IMR-90 (cell line): ENCODE measurements at regions not wholly inside any gene's neighbourhood (a gene's known extent, or its start where the extent isn't known, plus 50 kb on each side); places are given as distances from the start of the nearest gene placed in this dataset.

Source experiments
- ATAC-seq: fragments of 200-7000 bp; cut with Tn5 transposase; 2 replicates; pipeline ENCODE4 v1.9.1; 2020; ENCODE audit warnings: low read depth, mild to moderate bottlenecking, moderate library complexity
- BruUV-seq: library from RNA; stranded (reverse); fragments of 400-500 nt; replicated peaks from 2 replicates; lab custom pipeline; 2021; lab: Mats Ljungman, UMichigan
- CTCF ChIA-PET: fragments of 300-600 bp; formaldehyde crosslinking; extraction: SDS; loops from one replicate; lab custom pipeline; 2021; ENCODE audit warnings: antibody characterized with exemption; lab: Yijun Ruan, JAX
- POLR2A ChIA-PET: fragments of 300-600 bp; sonication (Branson Sonifier 250); formaldehyde crosslinking; loops from one replicate; lab custom pipeline; 2022; ENCODE audit warnings: antibody characterized with exemption; ENCODE audit not compliant: unreplicated experiment; lab: Charles Lee
- DNase-seq: peaks from one replicate; pipeline ENCODE4 v3.0.0; 2013
- H2AFZ ChIP-seq: replicated peaks from 2 replicates; pipeline ENCODE3; 2013; ENCODE audit warnings: low read length, mild to moderate bottlenecking; ENCODE audit not compliant: poor library complexity
- H2AK5ac ChIP-seq: 2 replicates; pipeline ENCODE4 v1.6.1; 2013; ENCODE audit warnings: low read depth, low read length, inconsistent platforms
- H2AK9ac ChIP-seq: replicated peaks from 2 replicates; pipeline ENCODE3; 2013; ENCODE audit warnings: mild to moderate bottlenecking, low read depth, low read length, moderate library complexity; ENCODE audit not compliant: poor library complexity
- H2BK120ac ChIP-seq: 2 replicates; pipeline ENCODE4 v1.6.1; 2013; ENCODE audit warnings: low read depth, low read length, inconsistent platforms
- H2BK15ac ChIP-seq: 3 replicates; pipeline ENCODE4 v1.6.1; 2013; ENCODE audit warnings: low read depth, low read length, inconsistent platforms
- H2BK20ac ChIP-seq: 2 replicates; pipeline ENCODE4 v1.6.1; 2013; ENCODE audit warnings: low read depth, mild to moderate bottlenecking, inconsistent platforms, low read length, moderate library complexity
- H2BK5ac ChIP-seq: 2 replicates; pipeline ENCODE4 v1.6.1; 2013; ENCODE audit warnings: mild to moderate bottlenecking, low read depth, low read length, inconsistent platforms; ENCODE audit not compliant: poor library complexity, severe bottlenecking
- H3K14ac ChIP-seq: replicated peaks from 2 replicates; pipeline ENCODE4 v1.6.1; 2013; ENCODE audit warnings: low read depth, low read length, inconsistent platforms
- H3K18ac ChIP-seq: 2 replicates; pipeline ENCODE4 v1.6.1; 2013; ENCODE audit warnings: low read depth, low read length, control low read depth
- H3K23ac ChIP-seq: 2 replicates; pipeline ENCODE4 v1.6.1; 2013; ENCODE audit warnings: low read depth, low read length, inconsistent platforms
- H3K27ac ChIP-seq: 2 replicates; pipeline ENCODE4 v1.5.1; 2013; ENCODE audit warnings: mild to moderate bottlenecking, control low read depth, low read length; ENCODE audit not compliant: insufficient read depth
- H3K27me3 ChIP-seq: 2 replicates; pipeline ENCODE4 v1.6.1; 2013; ENCODE audit warnings: low read length; ENCODE audit not compliant: control insufficient read depth, insufficient read depth
- H3K36me3 ChIP-seq: 2 replicates; pipeline ENCODE4 v1.6.1; 2013; ENCODE audit warnings: low read length, mixed read lengths; ENCODE audit not compliant: control insufficient read depth, insufficient read depth
- H3K4ac ChIP-seq: 2 replicates; pipeline ENCODE4 v1.6.1; 2013; ENCODE audit warnings: low read depth, low read length, inconsistent platforms
- H3K4me1 ChIP-seq: 2 replicates; pipeline ENCODE4 v1.6.1; 2013; ENCODE audit warnings: low read length, mixed read lengths; ENCODE audit not compliant: control insufficient read depth, insufficient read depth
- H3K4me2 ChIP-seq: 2 replicates; pipeline ENCODE4 v1.6.1; 2013; ENCODE audit warnings: low read depth, mild to moderate bottlenecking, control low read depth, low read length, moderate library complexity
- H3K4me3 ChIP-seq: 2 replicates; pipeline ENCODE4 v1.5.1; 2013; ENCODE audit warnings: low read depth, mild to moderate bottlenecking, control low read depth, low read length, moderate library complexity; ENCODE audit not compliant: insufficient read depth
- H3K56ac ChIP-seq: 2 replicates; pipeline ENCODE4 v1.6.1; 2013; ENCODE audit warnings: low read length, inconsistent platforms; ENCODE audit not compliant: insufficient read depth; ENCODE audit errors: extremely low read depth
- H3K79me1 ChIP-seq, 2 experiments: 2 replicates each; pipeline ENCODE4 v1.6.1; 2013; ENCODE audit warnings: low read length in 2 of 2, inconsistent platforms in 1 of 2, low read depth in 1 of 2
- H3K9ac ChIP-seq: 2 replicates; pipeline ENCODE4 v1.6.1; 2013; ENCODE audit warnings: low read depth, low read length, control low read depth
- H3K9me1 ChIP-seq: 2 replicates; pipeline ENCODE4 v1.6.1; 2013; ENCODE audit warnings: low read length, inconsistent platforms; ENCODE audit not compliant: insufficient read depth
- H3K9me3 ChIP-seq: 2 replicates; pipeline ENCODE4 v1.6.1; 2013; ENCODE audit warnings: low read length; ENCODE audit not compliant: control insufficient read depth, insufficient read depth
- H4K20me1 ChIP-seq: 2 replicates; pipeline ENCODE4 v1.6.1; 2013; ENCODE audit warnings: low read length, inconsistent platforms; ENCODE audit not compliant: insufficient read depth
- H4K5ac ChIP-seq: 2 replicates; pipeline ENCODE4 v1.6.1; 2013; ENCODE audit warnings: mild to moderate bottlenecking, low read depth, low read length, control low read depth
- H4K8ac ChIP-seq, 2 experiments: 2 replicates each; pipeline ENCODE4 v1.6.1; 2013; ENCODE audit warnings: low read depth in 2 of 2, low read length in 2 of 2, control low read depth in 1 of 2, inconsistent platforms in 1 of 2
- H4K91ac ChIP-seq: 2 replicates; pipeline ENCODE4 v1.6.1; 2013; ENCODE audit warnings: low read depth, low read length, inconsistent platforms; ENCODE audit not compliant: insufficient read depth
- BHLHE40 ChIP-seq: fragments of 150-350 bp; IDR thresholded peaks from 2 replicates; pipeline ENCODE4 v1.6.1; 2016; ENCODE audit warnings: mild to moderate bottlenecking, low read depth, low read length
- CEBPB ChIP-seq: IDR thresholded peaks from 2 replicates; pipeline ENCODE4 v1.6.1; 2012; ENCODE audit warnings: low read depth, low read length, improper control_type of control experiment
- FOS ChIP-seq: fragments of 150-350 bp; IDR thresholded peaks from 2 replicates; pipeline ENCODE4 v1.6.1; 2016; ENCODE audit warnings: low read depth, low read length
- MAFK ChIP-seq: IDR thresholded peaks from 2 replicates; pipeline ENCODE4 v1.6.1; 2012; ENCODE audit warnings: low read depth, low read length, improper control_type of control experiment
- MXI1 ChIP-seq: IDR thresholded peaks from 2 replicates; pipeline ENCODE4 v1.6.1; 2012; ENCODE audit warnings: low read depth, mild to moderate bottlenecking, low read length, moderate library complexity, borderline replicate concordance
- NFE2L2 ChIP-seq: fragments of 150-350 bp; IDR thresholded peaks from 2 replicates; pipeline ENCODE4 v1.6.1; 2016; ENCODE audit warnings: low read depth, mild to moderate bottlenecking, low read length
- POLR2A ChIP-seq: IDR thresholded peaks from 2 replicates; pipeline ENCODE4 v1.6.1; 2012; ENCODE audit warnings: mild to moderate bottlenecking, low read depth, low read length
- RAD21 ChIP-seq: IDR thresholded peaks from 2 replicates; pipeline ENCODE4 v1.6.1; 2012; ENCODE audit warnings: low read length, improper control_type of control experiment
- RFX5 ChIP-seq: IDR thresholded peaks from 2 replicates; pipeline ENCODE4 v1.8.0; 2012; ENCODE audit warnings: low read depth, mild to moderate bottlenecking, low read length, moderate library complexity
- USF2 ChIP-seq: fragments of 150-350 bp; IDR thresholded peaks from 2 replicates; pipeline ENCODE4 v1.6.1; 2017; ENCODE audit warnings: mild to moderate bottlenecking, antibody characterized with exemption, low read length, low read depth
- WGBS, 2 experiments: methylation state at CpG; one replicate each; pipeline versions ENCODE4 v1.1.5 to v1.1.7; 2013; ENCODE audit warnings: missing lambda C conversion rate in 2 of 2; ENCODE audit not compliant: insufficient read length in 1 of 2; ENCODE audit errors: extremely low coverage in 2 of 2; 5-methylcytosine and 5-hydroxymethylcytosine counted together
- dilution Hi-C: fragments of 300-500 bp; cut with HindIII; formaldehyde crosslinking; loops from one replicate; pipeline ENCODE4 v1.14.3; 2018; ENCODE audit warnings: low sequenced_read_pairs; ENCODE audit not compliant: unreplicated experiment
- in situ Hi-C: fragments of 300-500 bp; cut with MboI; formaldehyde crosslinking; loops from 3 replicates; pipeline ENCODE4 v1.14.3; 2019; ENCODE audit warnings: low sequenced_read_pairs, inconsistent platforms, mixed read lengths
- intact Hi-C: fragments of 100-400 bp; cut with micrococcal nuclease; formaldehyde crosslinking; loops from 2 replicates; pipeline ENCODE4 v1.10.0; 2022

DNA sequence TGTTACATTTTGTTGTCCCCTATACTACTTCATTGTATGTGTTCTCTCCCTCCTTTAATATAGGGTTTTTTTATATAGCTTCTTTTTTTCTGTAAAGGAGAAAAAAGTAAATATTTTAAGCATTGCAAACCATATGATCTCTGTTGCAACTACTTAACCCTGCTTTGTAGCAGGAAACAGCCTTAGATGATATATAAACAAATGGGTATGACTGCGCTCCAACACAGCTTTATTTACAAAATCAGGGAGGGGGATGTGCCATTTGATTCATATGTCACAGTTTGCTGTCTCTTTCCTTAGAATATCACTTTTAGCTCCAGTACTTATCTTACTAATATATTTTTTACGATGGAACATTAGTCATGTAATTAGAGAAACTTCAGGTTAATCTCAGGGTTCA lies 155.2 kb upstream of the GNAI1 start:
- dilution Hi-C loops, result no loop called here
- Histone ChIP-seq H3K4me1 (peaks cover 9% of the 10 kb centered on the region), H3K27me3 (no peaks in the 10 kb centered on the region), H3K27ac (peak overlapping the region; percentile 60), H3K4me3 (no peak overlapping the region), H2AFZ (no peak overlapping the region), H3K18ac (peak overlapping the region; percentile 84; the same call in 1 of the 2 replicates), H3K14ac (peak overlapping the region; percentile 79; the same call in 1 of the 2 replicates), H3K36me3 (no peaks in the 10 kb centered on the region), H2BK20ac (peak overlapping the region; percentile 97), H4K5ac (no peak overlapping the region), H2BK5ac (peak overlapping the region; percentile 100), H3K56ac (peak overlapping the region; percentile 99), H3K9me1 (no peaks in the 10 kb centered on the region), H3K4ac (peak overlapping the region; percentile 86; the same call in 1 of the 2 replicates), H2BK120ac (peak overlapping the region; percentile 100), H3K79me1 (no peaks in the 10 kb centered on the region), H4K91ac (peak overlapping the region; percentile 84), H3K9me3 (no peaks in the 10 kb centered on the region), H2AK5ac (peak overlapping the region; percentile 88; the same call in 1 of the 2 replicates), H3K4me2 (no peak overlapping the region; the same call in 1 of the 2 replicates), H3K9ac (peak overlapping the region; percentile 59; the same call in 1 of the 2 replicates), H4K8ac (peak overlapping the region; percentile 39 to 93; a peak in 3 of 4 replicates), H4K20me1 (no peaks in the 10 kb centered on the region), H2BK15ac (peak overlapping the region; percentile 45; the same call in 1 of the 3 replicates), H3K23ac (peak overlapping the region; percentile 96; the same call in 1 of the 2 replicates), H2AK9ac (no peak overlapping the region)
- BruUV-seq, result no TSS peak
- DNase-seq, result peak; percentile 92
- ChIA-PET CTCF (interaction anchor here (0.5 to 0.6 kb wide), 2 partner anchors 20 to 77 kb away, joined by 3 to 9 read pairs; no protein-coding TSS in a partner anchor), POLR2A (no interaction called here)
- in situ Hi-C loops, result no loop called here
- peak; percentile 70 for ATAC-seq
- intact Hi-C loops, result no loop called here
- no CpG with 5 or more reads among the region's 2 CpGs for WGBS, 2 experiments
- TF ChIP-seq RAD21 (no peak), MXI1 (no peak), USF2 (no peak), BHLHE40 (peak; percentile 51), RFX5 (no peak), MAFK (no peak), POLR2A (no peak), FOS (peak; percentile 74), NFE2L2 (peak; percentile 62; the same call in 1 of the 2 replicates), CEBPB (peak; percentile 96)
